ENCODE measurements at regions not wholly inside any gene's neighbourhood (a gene's known extent, or its start where the extent isn't known, plus 50 kb on each side); places are given as distances from the start of the nearest gene placed in this dataset.
"Not testable (repeated sequence)": the region's sequence is repeated elsewhere in the genome, so short reads cannot be mapped to it uniquely, and the experiment has no call there.

DNA sequence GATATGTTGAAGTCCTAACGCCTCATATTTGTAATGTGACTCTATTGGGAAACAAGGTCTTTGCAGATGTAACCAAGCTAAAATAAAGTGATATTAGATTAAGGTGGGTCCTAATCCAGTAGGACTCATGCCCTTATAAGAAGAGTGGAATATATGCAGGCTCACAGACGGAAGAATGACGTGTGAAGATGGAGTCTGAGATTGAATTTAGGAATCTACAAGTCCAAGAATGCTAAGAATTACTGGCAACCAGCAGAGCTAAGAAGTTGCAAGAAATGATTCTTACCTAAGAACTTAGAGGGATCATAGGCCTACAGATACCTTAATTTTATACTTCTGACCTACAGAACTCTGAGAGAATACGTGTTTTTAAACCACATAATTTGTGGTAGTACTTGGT lies 350.0 kb upstream of the ST8SIA4 start:
- no peak for DNase-seq
- no peak for ATAC-seq (ENCODE audit: low read depth)
- POLR2A ChIA-PET, result no interaction called here
- Mint-ChIP-seq H3K27ac (no peak overlapping the region), H3K4me1 (no peaks in the 10 kb centered on the region), H3K36me3 (no peaks in the 10 kb centered on the region), H3K9me3 (no peaks in the 10 kb centered on the region), H3K27me3 (peaks cover 2% of the 10 kb centered on the region), H3K4me3 (no peak overlapping the region)

DNA sequence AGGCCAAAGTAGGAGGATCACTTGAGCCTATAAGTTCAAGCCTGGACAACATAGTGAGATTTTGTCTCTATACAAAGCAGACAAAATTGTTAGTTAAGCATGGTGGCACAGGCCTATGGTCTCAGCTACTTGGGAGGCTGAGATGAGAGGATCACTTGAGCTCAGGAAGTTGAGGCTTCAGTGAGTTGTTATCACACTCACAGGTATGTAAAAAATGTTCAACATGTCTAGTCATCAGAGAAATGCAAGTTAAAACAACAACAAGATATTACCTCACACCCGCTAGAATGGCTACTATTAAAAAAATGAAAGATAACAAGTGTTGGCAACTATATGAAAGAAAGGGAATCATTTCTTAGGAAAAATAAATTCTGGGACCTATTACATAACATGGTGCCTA lies 341.5 kb upstream of the ST8SIA4 start:
- Mint-ChIP-seq H3K4me1 (no peaks in the 10 kb centered on the region), H3K27me3 (no peaks in the 10 kb centered on the region), H3K27ac (no peak overlapping the region), H3K4me3 (no peak overlapping the region), H3K36me3 (no peaks in the 10 kb centered on the region), H3K9me3 (no peaks in the 10 kb centered on the region)
- DNase-seq, result no peak
- POLR2A ChIA-PET, result no interaction called here
- no peak for ATAC-seq (ENCODE audit: low read depth)

DNA sequence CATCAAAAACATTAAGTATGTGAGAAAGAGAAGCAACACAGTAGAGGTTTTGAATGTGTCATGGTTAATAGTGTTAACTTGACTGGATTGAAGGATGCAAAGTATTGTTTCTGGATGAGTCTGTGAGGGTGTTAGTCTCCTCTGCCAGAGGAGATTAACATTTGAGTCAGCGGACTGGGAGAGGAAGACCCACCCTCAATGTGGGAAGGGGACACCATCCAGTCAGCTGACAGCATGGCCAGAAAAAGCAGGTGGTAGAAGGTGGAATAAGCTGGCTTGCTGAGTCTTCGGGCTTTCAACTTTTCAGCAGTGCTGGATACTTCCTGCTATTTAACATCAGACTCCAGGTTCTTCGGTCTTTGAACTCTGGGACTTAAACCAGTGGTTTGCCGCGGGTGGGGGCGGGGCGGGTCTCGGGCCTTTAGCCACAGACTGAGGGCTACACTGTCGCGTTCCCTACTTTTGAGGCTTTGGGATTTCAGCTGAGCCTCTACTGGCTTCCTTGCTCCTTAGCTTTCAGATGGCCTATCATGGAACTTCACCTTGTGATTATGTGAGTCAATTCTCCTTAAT lies 309.9 kb upstream of the ST8SIA4 start:
- H3K27me3 Mint-ChIP-seq, result peaks cover 3% of the 10 kb centered on the region
- no peak overlapping the region for H3K27ac Mint-ChIP-seq
- peaks cover 1% of the 10 kb centered on the region for H3K9me3 Mint-ChIP-seq
- ATAC-seq (ENCODE audit: low read depth), result no peak
- H3K4me3 Mint-ChIP-seq, result no peak overlapping the region
- H3K36me3 Mint-ChIP-seq, result no peaks in the 10 kb centered on the region
- no peak for DNase-seq
- POLR2A ChIA-PET, result no interaction called here
- H3K4me1 Mint-ChIP-seq, result no peaks in the 10 kb centered on the region

- Mint-ChIP-seq H3K4me3 (no peak overlapping the region), H3K27me3 (no peaks in the 10 kb centered on the region), H3K36me3 (no peaks in the 10 kb centered on the region), H3K27ac (no peak overlapping the region), H3K4me1 (no peaks in the 10 kb centered on the region), H3K9me3 (peaks cover 1% of the 10 kb centered on the region)
- DNase-seq (no peak), ATAC-seq (ENCODE audit: low read depth) (no peak)
- POLR2A ChIA-PET, result no interaction called here
Measured at GRCh38 chr5:101206534-101206933, 303.5 kb upstream of the ST8SIA4 start.

- H3K27ac Mint-ChIP-seq; ATAC-seq (ENCODE audit: low read depth); POLR2A ChIA-PET: not testable (repeated sequence)
Measured at GRCh38 chr5:101205065-101205464, 302.0 kb upstream of the ST8SIA4 start.

GRCh38 chr5:101180365-101180764 lies 277.3 kb upstream of the ST8SIA4 start:
- ATAC-seq (ENCODE audit: low read depth); H3K4me3 Mint-ChIP-seq; H3K36me3 Mint-ChIP-seq; H3K27me3 Mint-ChIP-seq; DNase-seq; POLR2A ChIA-PET; H3K27ac Mint-ChIP-seq; H3K9me3 Mint-ChIP-seq; H3K4me1 Mint-ChIP-seq: not testable (repeated sequence)

More at GRCh38 chr5:101205065-101205464, 302.0 kb upstream of the ST8SIA4 start:
- not testable (repeated sequence) for H3K27me3 Mint-ChIP-seq, H3K4me1 Mint-ChIP-seq, H3K36me3 Mint-ChIP-seq, DNase-seq, H3K4me3 Mint-ChIP-seq, H3K9me3 Mint-ChIP-seq

DNA sequence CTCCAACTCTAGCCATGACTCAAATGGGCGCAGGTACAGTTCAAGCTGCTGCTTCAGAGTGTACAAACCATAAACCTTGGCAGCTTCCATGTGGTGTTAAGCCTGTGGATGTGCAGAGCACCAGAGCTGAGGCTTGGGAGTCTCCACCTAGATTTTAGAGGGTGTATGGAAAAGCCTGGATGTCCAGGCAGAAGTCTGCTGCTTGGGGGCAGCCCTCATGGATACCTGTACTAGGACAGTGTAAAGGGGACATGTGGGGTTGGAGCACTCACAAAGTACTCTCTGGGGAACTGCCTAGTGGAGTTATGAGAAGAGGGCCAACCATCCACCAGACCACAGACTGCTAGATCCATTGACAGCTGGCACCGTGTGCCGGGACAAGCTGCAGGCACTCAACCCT lies 273.5 kb upstream of the ST8SIA4 start:
- H3K36me3 Mint-ChIP-seq, result no peaks in the 10 kb centered on the region
- no peak overlapping the region for H3K27ac Mint-ChIP-seq
- POLR2A ChIA-PET, result no interaction called here
- H3K27me3 Mint-ChIP-seq, result no peaks in the 10 kb centered on the region
- DNase-seq, result no peak
- ATAC-seq (ENCODE audit: low read depth), result no peak
- no peak overlapping the region for H3K4me3 Mint-ChIP-seq
- no peaks in the 10 kb centered on the region for H3K4me1 Mint-ChIP-seq
- peaks cover 5% of the 10 kb centered on the region for H3K9me3 Mint-ChIP-seq

DNA sequence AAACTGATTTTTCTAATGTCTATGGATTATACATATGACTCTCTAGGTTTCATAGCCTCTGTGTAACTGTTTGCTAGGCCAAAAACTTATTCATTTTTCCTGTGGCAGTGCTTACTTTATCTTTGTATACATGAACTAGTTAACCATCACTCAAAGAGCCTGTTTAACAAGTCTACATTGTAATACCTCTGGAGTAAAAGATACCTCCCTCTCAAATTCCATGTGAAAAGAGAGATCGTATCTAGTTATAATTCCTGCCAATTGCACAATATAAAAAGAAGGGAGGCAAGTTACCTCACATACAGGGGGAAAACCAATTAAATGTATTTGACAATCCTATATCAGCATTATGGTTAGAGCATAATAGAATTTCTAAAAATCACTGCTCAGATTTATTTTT lies 271.9 kb upstream of the ST8SIA4 start:
- Mint-ChIP-seq H3K27ac (no peak overlapping the region), H3K4me3 (no peak overlapping the region), H3K4me1 (no peaks in the 10 kb centered on the region), H3K36me3 (no peaks in the 10 kb centered on the region), H3K9me3 (peaks cover 5% of the 10 kb centered on the region), H3K27me3 (no peaks in the 10 kb centered on the region)
- no peak for ATAC-seq (ENCODE audit: low read depth)
- DNase-seq, result no peak
- POLR2A ChIA-PET, result no interaction called here

GRCh38 chr5:101163088-101163487 lies 260.0 kb upstream of the ST8SIA4 start:
- DNase-seq (no peak), ATAC-seq (ENCODE audit: low read depth) (no peak)
- POLR2A ChIA-PET, result no interaction called here
- H3K4me3 Mint-ChIP-seq, result no peak overlapping the region
- no peaks in the 10 kb centered on the region for H3K27me3 Mint-ChIP-seq
- H3K27ac Mint-ChIP-seq, result no peak overlapping the region
- no peaks in the 10 kb centered on the region for H3K4me1 Mint-ChIP-seq
- no peaks in the 10 kb centered on the region for H3K36me3 Mint-ChIP-seq
- H3K9me3 Mint-ChIP-seq, result no peaks in the 10 kb centered on the region

DNA sequence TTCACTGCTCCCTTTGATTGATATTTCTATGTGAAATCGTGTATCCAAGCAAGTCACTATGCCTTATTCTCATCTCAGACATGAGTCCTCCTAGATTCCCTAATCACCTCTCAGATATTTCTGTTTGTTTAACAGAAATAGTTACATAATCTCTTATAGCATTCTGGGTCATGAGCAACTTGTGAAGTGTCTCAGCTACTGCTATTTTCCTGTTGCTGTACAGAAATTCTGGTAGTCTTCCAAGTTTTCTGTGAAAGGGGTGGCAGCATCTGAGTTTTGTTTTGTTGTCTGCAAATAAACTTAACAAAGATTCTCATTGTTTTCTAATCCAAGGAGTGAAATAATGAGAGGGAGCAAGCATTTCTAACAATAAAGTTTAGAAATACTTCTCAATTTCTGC lies 256.9 kb upstream of the ST8SIA4 start:
- Mint-ChIP-seq H3K4me3 (no peak overlapping the region), H3K27ac (no peak overlapping the region), H3K36me3 (no peaks in the 10 kb centered on the region), H3K4me1 (no peaks in the 10 kb centered on the region), H3K27me3 (no peaks in the 10 kb centered on the region), H3K9me3 (no peaks in the 10 kb centered on the region)
- POLR2A ChIA-PET, result no interaction called here
- ATAC-seq (ENCODE audit: low read depth), result no peak
- no peak for DNase-seq

- no peaks in the 10 kb centered on the region for H3K9me3 Mint-ChIP-seq
- no peaks in the 10 kb centered on the region for H3K27me3 Mint-ChIP-seq
- H3K4me1 Mint-ChIP-seq, result no peaks in the 10 kb centered on the region
- no peak for DNase-seq
- no peak for ATAC-seq (ENCODE audit: low read depth)
- H3K27ac Mint-ChIP-seq, result no peak overlapping the region
- H3K36me3 Mint-ChIP-seq, result no peaks in the 10 kb centered on the region
- H3K4me3 Mint-ChIP-seq, result no peak overlapping the region
- POLR2A ChIA-PET, result no interaction called here
Measured at GRCh38 chr5:101159006-101159405, 255.9 kb upstream of the ST8SIA4 start.

GRCh38 chr5:101153526-101153925 lies 250.4 kb upstream of the ST8SIA4 start:
- ATAC-seq (ENCODE audit: low read depth), result no peak
- Mint-ChIP-seq H3K36me3 (no peaks in the 10 kb centered on the region), H3K4me3 (no peak overlapping the region), H3K27ac (no peak overlapping the region), H3K27me3 (no peaks in the 10 kb centered on the region), H3K4me1 (no peaks in the 10 kb centered on the region), H3K9me3 (no peaks in the 10 kb centered on the region)
- POLR2A ChIA-PET, result no interaction called here
- no peak for DNase-seq

DNA sequence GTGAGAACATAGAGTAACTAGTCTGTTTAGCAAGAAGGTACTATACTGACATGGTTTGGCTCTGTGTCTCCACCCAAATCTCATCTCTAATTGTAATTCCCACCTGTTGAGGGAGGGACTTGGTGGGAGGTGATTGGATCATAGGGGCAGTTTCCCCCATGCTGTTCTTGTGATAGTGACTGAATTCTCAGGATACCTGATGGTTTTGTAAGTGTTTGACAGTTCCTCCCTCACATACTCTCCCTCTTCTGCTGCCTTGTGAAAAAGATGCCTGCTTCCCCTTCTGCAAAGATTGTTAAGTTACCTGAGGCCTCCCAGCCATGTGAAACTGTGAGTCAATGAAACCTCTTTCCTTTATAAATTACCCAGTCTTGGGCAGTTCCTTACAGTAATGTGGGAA lies 240.4 kb upstream of the ST8SIA4 start:
- DNase-seq (no peak), ATAC-seq (ENCODE audit: low read depth) (no peak)
- no peaks in the 10 kb centered on the region for H3K27me3 Mint-ChIP-seq
- no peaks in the 10 kb centered on the region for H3K36me3 Mint-ChIP-seq
- H3K4me3 Mint-ChIP-seq, result no peak overlapping the region
- H3K27ac Mint-ChIP-seq, result no peak overlapping the region
- POLR2A ChIA-PET, result no interaction called here
- H3K4me1 Mint-ChIP-seq, result no peaks in the 10 kb centered on the region
- no peaks in the 10 kb centered on the region for H3K9me3 Mint-ChIP-seq

GRCh38 chr5:101142102-101142501 lies 239.0 kb upstream of the ST8SIA4 start:
- H3K4me1 Mint-ChIP-seq, result no peaks in the 10 kb centered on the region

GRCh38 chr5:101136454-101136853 lies 233.4 kb upstream of the ST8SIA4 start:
- Mint-ChIP-seq H3K27ac (no peak overlapping the region), H3K9me3 (no peaks in the 10 kb centered on the region)

More at GRCh38 chr5:101142102-101142501, 239.0 kb upstream of the ST8SIA4 start:
- no peaks in the 10 kb centered on the region for H3K27me3 Mint-ChIP-seq
- H3K9me3 Mint-ChIP-seq, result no peaks in the 10 kb centered on the region
- H3K4me3 Mint-ChIP-seq, result no peak overlapping the region
- no peak overlapping the region for H3K27ac Mint-ChIP-seq
- no peak for DNase-seq
- POLR2A ChIA-PET, result no interaction called here
- ATAC-seq (ENCODE audit: low read depth), result no peak
- H3K36me3 Mint-ChIP-seq, result no peaks in the 10 kb centered on the region

More at GRCh38 chr5:101136454-101136853, 233.4 kb upstream of the ST8SIA4 start:
- H3K4me3 Mint-ChIP-seq, result no peak overlapping the region
- POLR2A ChIA-PET, result no interaction called here
- no peaks in the 10 kb centered on the region for H3K27me3 Mint-ChIP-seq
- ATAC-seq (ENCODE audit: low read depth) (no peak), DNase-seq (no peak)
- no peaks in the 10 kb centered on the region for H3K36me3 Mint-ChIP-seq
- H3K4me1 Mint-ChIP-seq, result no peaks in the 10 kb centered on the region
